Heart left ventricle (tissue), 16 donors: ENCODE measurements at regions not wholly inside any gene's neighbourhood (a gene's known extent, or its start where the extent isn't known, plus 50 kb on each side); places are given as distances from the start of the nearest gene placed in this dataset.

ENCODE experiments used
- ATAC-seq, 4 donors: fragments of 200-7000 bp; cut with Tn5 transposase; one replicate each; pipeline ENCODE4 v1.9.1; 2020 to 2022; ENCODE audit warnings: moderate library complexity in 4 of 4, mild to moderate bottlenecking in 3 of 4, moderate number of reproducible peaks in 1 of 4
- DNase-seq, 5 donors: peaks; one replicate each; pipeline ENCODE4 v3.0.0-alpha.2; 2020
- H3K27ac ChIP-seq, 12 donors: fragments of 200-600 bp; sonication (generic) in 4 of 12; one replicate each; pipeline versions ENCODE4 v1.5.0 to v1.8.0; 2016 to 2022; ENCODE audit warnings: mild to moderate bottlenecking in 2 of 12
- H3K27me3 ChIP-seq, 9 donors: fragments of 200-600 bp; sonication (generic) in 2 of 9; one replicate each; pipeline versions ENCODE4 v1.5.1 to v1.8.0; 2016 to 2022; ENCODE audit warnings: mild to moderate bottlenecking in 3 of 9
- H3K36me3 ChIP-seq, 9 donors: fragments of 200-600 bp; sonication (generic) in 2 of 9; one replicate each; pipeline versions ENCODE4 v1.5.0 to v1.8.0; 2018 to 2022; ENCODE audit warnings: mild to moderate bottlenecking in 2 of 9
- H3K4me1 ChIP-seq, 12 donors: fragments of 200-600 bp; sonication (generic) in 4 of 12; one replicate each; pipeline versions ENCODE4 v1.5.0 to v1.8.0; 2016 to 2022; ENCODE audit warnings: mild to moderate bottlenecking in 3 of 12
- H3K4me3 ChIP-seq, 12 donors: fragments of 200-600 bp; sonication (generic) in 4 of 12; one replicate each; pipeline versions ENCODE4 v1.5.0 to v1.8.0; 2017 to 2022; ENCODE audit warnings: mild to moderate bottlenecking in 9 of 12, moderate library complexity in 4 of 12
- H3K9me3 ChIP-seq, 12 donors: fragments of 200-600 bp; sonication (generic) in 4 of 12; one replicate each; pipeline versions ENCODE4 v1.5.0 to v1.8.0; 2016 to 2022; ENCODE audit warnings: mild to moderate bottlenecking in 1 of 12
- CTCF ChIP-seq, 12 donors: fragments of 200-600 bp; sonication (generic) in 4 of 12; IDR thresholded peaks; one replicate each; pipeline versions ENCODE4 v1.5.0 to v1.8.0; 2018 to 2022; ENCODE audit warnings: antibody characterized with exemption in 12 of 12, mild to moderate bottlenecking in 5 of 12
- POLR2A ChIP-seq, 2 donors: fragments of 450-650 bp; IDR thresholded peaks; one replicate each; pipeline ENCODE4 v1.6.1; 2017; ENCODE audit warnings: antibody characterized with exemption in 2 of 2, mild to moderate bottlenecking in 2 of 2, moderate library complexity in 2 of 2
- WGBS, 4 donors: extraction: QIAGEN DNeasy Blood & Tissue Kit in 2 of 4; methylation state at CpG; one replicate each; pipeline versions ENCODE4 v1.1.5 to v1.1.7; 2013 to 2018; 5-methylcytosine and 5-hydroxymethylcytosine counted together
- intact Hi-C, 10 donors: fragments of 100-400 bp; cut with DNase I; formaldehyde crosslinking; loops; one replicate each; pipeline versions ENCODE4 v1.11.1 to v1.14.2; 2022
- donor health status: ischemic (EF 13 %, LVEDD 7.1; RV severe dilation, severe dysfunction).
- donor health status: healthy with polysubstance abuse.
- donor health status: DM: no; HTN: yes; CAD: no.
- donor health status: DM: no; HTN: no; CAD: no.
- donor health status: ischemic (EF 25% LVEDD 6.9; RV normal size, moderate dysfunction).
- donor health status: ischemic (EF 25% LVEDD 5.7; RV mildly dilated, moderate dysfunction).
- donor health status: healthy.
- donor health status: DM: yes; HTN: yes; CAD: no.
- donor health status: ischemic (EF 35%, LVEDD 5.7; RV mildly dilated, moderate dysfunction).
- donor health status: nonischemic (EF 11% LVEDD 7.7; RV severe dilation, severe dysfunction).
- donor health status: DM: yes; HTN: yes; CAD: no.
- donor health status: PGD.
- donor health status: ischemic (EF 29% LVEDD 5.4; RV normal size, mild dysfunction).
- donor health status: nonischemic (EF 23%, LVEDD 6.1; RV moderate dilation, normal function).

DNA sequence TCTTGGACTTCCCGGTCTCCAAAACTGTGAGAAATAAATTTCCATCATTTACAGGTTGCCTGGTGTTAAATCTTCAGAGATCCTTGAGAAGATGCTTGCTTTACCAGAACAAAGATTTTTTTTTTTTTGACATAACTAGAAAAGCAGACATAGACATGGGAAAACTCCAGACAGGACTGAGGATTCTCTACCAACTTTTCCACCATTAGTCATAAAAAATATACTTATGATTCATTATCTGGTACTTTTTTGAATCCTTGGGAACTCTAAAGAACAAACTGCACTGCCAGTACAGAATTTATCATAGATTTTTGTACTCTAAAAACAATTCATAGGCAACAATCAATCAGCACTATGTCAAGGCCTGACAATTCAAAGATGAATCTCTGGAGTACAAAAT lies 487.6 kb downstream of the EFNB2 start:
- H3K27ac ChIP-seq, result no peak overlapping the region
- TF ChIP-seq POLR2A (IDR thresholded peaks at IDR 0.05) (no peak), CTCF (IDR thresholded peaks at IDR 0.05) (no peak)
- H3K9me3 ChIP-seq, result no peaks in the 10 kb centered on the region
- no peak for ATAC-seq
- H3K36me3 ChIP-seq, result no peaks in the 10 kb centered on the region
- H3K4me3 ChIP-seq, result no peak overlapping the region
- WGBS, 4 donors, result 93 to 100% (median 96%) methylated on average over 1 of the region's 1 CpG
- intact Hi-C loops, result loop anchor here in 1 of 10 donors (10.0 kb wide), 1 partner anchor 183 kb away; no protein-coding TSS in a partner anchor
- no peaks in the 10 kb centered on the region for H3K4me1 ChIP-seq
- DNase-seq, result no peak
- no peaks in the 10 kb centered on the region for H3K27me3 ChIP-seq

DNA sequence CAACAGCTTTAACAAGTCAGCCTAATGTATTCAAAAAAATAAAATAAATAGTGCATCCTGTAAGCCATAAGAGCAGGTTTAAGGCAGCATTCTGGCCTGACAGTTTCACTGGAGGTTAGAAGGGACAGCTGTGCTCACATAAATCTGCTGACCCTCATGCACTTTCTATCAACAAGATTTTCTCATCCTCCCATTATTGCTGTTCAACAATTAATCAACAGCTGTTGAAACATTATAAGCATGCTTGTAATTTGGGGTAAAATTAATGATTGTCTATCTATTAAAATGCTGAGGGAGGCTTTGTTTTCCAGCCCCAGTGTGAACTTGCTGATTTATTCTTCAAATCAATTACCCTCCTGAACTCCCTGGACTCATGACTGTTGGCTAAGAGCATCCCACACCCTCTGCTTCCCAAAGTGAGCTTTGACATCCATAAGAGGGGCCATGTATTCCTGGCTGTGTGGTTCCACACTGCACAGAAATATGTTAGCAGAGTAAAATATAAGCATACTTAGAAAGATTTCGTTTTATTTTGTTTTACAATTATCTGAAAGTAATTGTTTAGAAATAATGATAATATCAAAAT lies 492.4 kb downstream of the EFNB2 start:
- Histone ChIP-seq H3K27me3 (no peaks in the 10 kb centered on the region), H3K9me3 (no peaks in the 10 kb centered on the region), H3K4me1 (no peaks in the 10 kb centered on the region), H3K27ac (no peak overlapping the region), H3K4me3 (no peak overlapping the region), H3K36me3 (no peaks in the 10 kb centered on the region)
- ATAC-seq (no peak), DNase-seq (no peak)
- no peak for TF ChIP-seq POLR2A (IDR thresholded peaks at IDR 0.05)
- no peak for TF ChIP-seq CTCF (IDR thresholded peaks at IDR 0.05)
- intact Hi-C loops, result loop anchor here in 1 of 10 donors (10.0 kb wide), 1 partner anchor 178 kb away; no protein-coding TSS in a partner anchor
- WGBS, 4 donors, result 78 to 88% (median 83%) methylated on average over 1 of the region's 1 CpG

DNA sequence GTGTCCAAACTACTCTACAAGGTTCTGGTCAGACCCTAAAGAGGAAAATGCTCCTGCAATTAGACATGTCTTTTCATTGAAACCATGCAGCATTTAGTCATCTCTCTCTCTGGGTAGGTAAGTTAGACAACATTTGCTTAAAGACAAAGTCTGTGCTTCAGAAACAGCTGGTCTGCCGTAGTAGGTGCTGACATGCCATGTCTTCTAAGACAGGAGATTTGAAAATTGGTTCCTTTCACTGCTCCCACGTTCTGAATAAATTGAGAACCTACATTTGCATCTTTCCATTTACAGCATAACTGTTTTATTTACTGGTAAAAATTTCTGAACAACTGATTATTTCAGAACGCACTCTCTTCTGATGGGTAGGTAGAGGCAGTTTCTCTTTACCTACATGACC lies 494.0 kb downstream of the EFNB2 start:
- Histone ChIP-seq H3K9me3 (no peaks in the 10 kb centered on the region), H3K4me1 (no peaks in the 10 kb centered on the region), H3K27ac (no peak overlapping the region), H3K4me3 (no peak overlapping the region), H3K27me3 (no peaks in the 10 kb centered on the region), H3K36me3 (no peaks in the 10 kb centered on the region)
- 79 to 86% (median 85%) methylated on average over 3 of the region's 3 CpGs for WGBS, 4 donors
- DNase-seq (no peak), ATAC-seq (no peak)
- intact Hi-C loops, result loop anchor here in 1 of 10 donors (10.0 kb wide), 1 partner anchor 177 kb away; no protein-coding TSS in a partner anchor
- TF ChIP-seq CTCF (IDR thresholded peaks at IDR 0.05) (no peak), POLR2A (IDR thresholded peaks at IDR 0.05) (no peak)

DNA sequence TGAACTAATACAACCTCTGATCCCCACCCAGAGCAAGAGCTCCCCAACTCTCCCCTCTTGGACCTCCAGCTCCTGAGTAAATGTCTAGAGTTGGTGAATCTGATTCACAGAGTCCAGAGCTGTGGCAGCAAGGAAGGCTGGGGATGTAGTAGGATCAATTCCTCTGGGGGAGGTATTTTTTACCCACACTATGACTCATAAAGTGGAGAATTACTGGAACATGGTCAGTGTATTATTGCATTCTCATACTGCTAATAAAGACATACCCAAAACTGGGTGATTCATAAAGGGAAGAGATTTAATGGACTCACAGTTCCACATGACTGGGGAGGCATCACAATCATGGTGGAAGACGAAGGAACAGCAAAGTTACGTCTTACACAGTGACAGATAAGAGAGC lies 496.7 kb downstream of the EFNB2 start:
- H3K9me3 ChIP-seq, result no peaks in the 10 kb centered on the region

More for the DNA sequence above, 496.7 kb downstream of the EFNB2 start:
- TF ChIP-seq POLR2A (IDR thresholded peaks at IDR 0.05) (no peak), CTCF (IDR thresholded peaks at IDR 0.05) (no peak)
- no peak for ATAC-seq
- no peak overlapping the region for H3K27ac ChIP-seq
- no peaks in the 10 kb centered on the region for H3K4me1 ChIP-seq
- intact Hi-C loops, result no loop called here
- no peaks in the 10 kb centered on the region for H3K27me3 ChIP-seq
- DNase-seq, result no peak
- no peaks in the 10 kb centered on the region for H3K36me3 ChIP-seq
- 92 to 98% (median 96%) methylated on average over 2 of the region's 2 CpGs for WGBS, 4 donors
- H3K4me3 ChIP-seq, result no peak overlapping the region
